ENCODE measurements at regions not wholly inside any gene's neighbourhood (a gene's known extent, or its start where the extent isn't known, plus 50 kb on each side); places are given as distances from the start of the nearest gene placed in this dataset.

- TF ChIP-seq CTCF (IDR thresholded peaks at IDR 0.05) (no peak), EZH2 (IDR thresholded peaks at IDR 0.05; ENCODE audit: borderline replicate concordance, insufficient read depth, low read depth, low read length, poor library complexity, severe bottlenecking) (no peak)
Observed at GRCh38 chr9:108286638-108287206, 569.1 kb downstream of the ACTL7B start.

Data from B cell (primary cell).